HT-29 (cell line): ENCODE measurements at regions not wholly inside any gene's neighbourhood (a gene's known extent, or its start where the extent isn't known, plus 50 kb on each side); places are given as distances from the start of the nearest gene placed in this dataset.
"Not testable (repeated sequence)": the region's sequence is repeated elsewhere in the genome, so short reads cannot be mapped to it uniquely, and the experiment has no call there.

Experiments
- DNase-seq: peaks from one replicate; pipeline ENCODE4 v3.0.0-alpha.2; 2015; ENCODE audit warnings: low spot score

GRCh38 chr2:15822151-15823044 is 118.0 kb upstream of the MYCN start:
- no peak for DNase-seq

GRCh38 chr2:15823459-15824396 is 116.6 kb upstream of the MYCN start:
- no peak for DNase-seq

GRCh38 chr2:15824467-15824866 is 115.9 kb upstream of the MYCN start:
- not testable (repeated sequence) for DNase-seq

GRCh38 chr2:15825276-15825980 is 114.9 kb upstream of the MYCN start:
- no peak for DNase-seq

- peak; percentile 9 for DNase-seq
Measured at GRCh38 chr2:15826273-15826717, 114.1 kb upstream of the MYCN start.

- DNase-seq = no peak
Measured at GRCh38 chr2:15827001-15827400, 113.3 kb upstream of the MYCN start.

- DNase-seq = no peak
Measured at GRCh38 chr2:15828576-15828975, 111.8 kb upstream of the MYCN start.

GRCh38 chr2:15829091-15829801 is 111.1 kb upstream of the MYCN start:
- no peak for DNase-seq

- no peak for DNase-seq
Measured at GRCh38 chr2:15829985-15830384, 110.4 kb upstream of the MYCN start.

- no peak for DNase-seq
Measured at GRCh38 chr2:15830937-15831549, 109.3 kb upstream of the MYCN start.

- no peak for DNase-seq
Measured at GRCh38 chr2:15832030-15832709, 108.2 kb upstream of the MYCN start.

- DNase-seq = no peak
Measured at GRCh38 chr2:15832849-15833680, 107.3 kb upstream of the MYCN start.

GRCh38 chr2:15833731-15834130 is 106.6 kb upstream of the MYCN start:
- DNase-seq = no peak

- no peak for DNase-seq
Measured at GRCh38 chr2:15834381-15835031, 105.8 kb upstream of the MYCN start.

GRCh38 chr2:15835991-15836688 is 104.2 kb upstream of the MYCN start:
- no peak for DNase-seq

GRCh38 chr2:15836689-15837610 is 103.4 kb upstream of the MYCN start:
- DNase-seq = no peak
